NCI-H187 (cell line): ENCODE measurements at regions not wholly inside any gene's neighbourhood (a gene's known extent, or its start where the extent isn't known, plus 50 kb on each side); places are given as distances from the start of the nearest gene placed in this dataset.

Experiments
- DNase-seq, 2 experiments: peaks; one replicate each; lab custom pipeline; 2025; lab: John Stamatoyannopoulos, UW

- no peak for DNase-seq
Measured at GRCh38 chr18:26700728-26701127, 152.4 kb upstream of the KCTD1 start.

- DNase-seq: no peak
Measured at GRCh38 chr18:26700201-26700600, 151.8 kb upstream of the KCTD1 start.

- no peak for DNase-seq
Measured at GRCh38 chr18:26697186-26697884, 149.0 kb upstream of the KCTD1 start.

- no peak for DNase-seq
Measured at GRCh38 chr18:26696786-26697185, 148.4 kb upstream of the KCTD1 start.

GRCh38 chr18:26696308-26696707, 148.0 kb upstream of the KCTD1 start:
- DNase-seq: no peak

- DNase-seq: no peak
Measured at GRCh38 chr18:26689226-26689879, 141.0 kb upstream of the KCTD1 start.

GRCh38 chr18:26686532-26686931, 138.2 kb upstream of the KCTD1 start:
- DNase-seq: no peak

GRCh38 chr18:26685438-26686157, 137.2 kb upstream of the KCTD1 start:
- no peak for DNase-seq

GRCh38 chr18:26677957-26678356, 129.6 kb upstream of the KCTD1 start:
- no peak for DNase-seq

GRCh38 chr18:26667046-26667445, 118.7 kb upstream of the KCTD1 start:
- no peak for DNase-seq

GRCh38 chr18:26662996-26663395, 114.6 kb upstream of the KCTD1 start:
- no peak for DNase-seq

- DNase-seq: no peak
Measured at GRCh38 chr18:26657631-26658581, 109.6 kb upstream of the KCTD1 start.

- DNase-seq: peak; percentile 35 to 36
Measured at GRCh38 chr18:26656944-26657536, 108.7 kb upstream of the KCTD1 start.

- no peak for DNase-seq
Measured at GRCh38 chr18:26656431-26656943, 108.1 kb upstream of the KCTD1 start.

- peak in 1 of 2 experiments; percentile 53 for DNase-seq
Measured at GRCh38 chr18:26655525-26656430, 107.4 kb upstream of the KCTD1 start.

- DNase-seq: no peak
Measured at GRCh38 chr18:26654616-26655524, 106.5 kb upstream of the KCTD1 start.

- no peak for DNase-seq
Measured at GRCh38 chr18:26653943-26654615, 105.7 kb upstream of the KCTD1 start.

GRCh38 chr18:26652501-26652900, 104.1 kb upstream of the KCTD1 start:
- no peak for DNase-seq
